ENCODE measurements at regions not wholly inside any gene's neighbourhood (a gene's known extent, or its start where the extent isn't known, plus 50 kb on each side); places are given as distances from the start of the nearest gene placed in this dataset.
"Not testable (repeated sequence)": the region's sequence is repeated elsewhere in the genome, so short reads cannot be mapped to it uniquely, and the experiment has no call there.

DNA sequence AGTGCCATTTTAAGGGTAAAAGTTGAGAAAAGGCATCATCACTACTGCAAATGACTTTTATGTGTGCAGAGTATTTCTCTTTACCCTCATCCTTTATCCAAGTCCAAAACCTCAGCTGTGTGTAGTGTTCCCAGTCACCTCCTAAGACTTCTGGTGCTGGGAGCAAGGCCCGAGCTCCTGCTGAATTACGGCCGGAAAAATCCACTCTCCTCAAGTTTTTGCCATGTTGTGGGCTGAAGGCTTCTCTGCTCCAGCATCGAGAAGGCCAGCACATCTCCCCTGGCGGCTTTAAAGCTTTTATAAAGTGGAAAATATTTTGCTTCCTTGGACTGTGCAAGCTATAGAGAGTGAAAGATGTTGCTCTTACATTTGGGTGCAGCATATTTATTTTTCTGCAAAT, 153.2 kb upstream of the THBS2 start:
- TF ChIP-seq, protein P1, sequence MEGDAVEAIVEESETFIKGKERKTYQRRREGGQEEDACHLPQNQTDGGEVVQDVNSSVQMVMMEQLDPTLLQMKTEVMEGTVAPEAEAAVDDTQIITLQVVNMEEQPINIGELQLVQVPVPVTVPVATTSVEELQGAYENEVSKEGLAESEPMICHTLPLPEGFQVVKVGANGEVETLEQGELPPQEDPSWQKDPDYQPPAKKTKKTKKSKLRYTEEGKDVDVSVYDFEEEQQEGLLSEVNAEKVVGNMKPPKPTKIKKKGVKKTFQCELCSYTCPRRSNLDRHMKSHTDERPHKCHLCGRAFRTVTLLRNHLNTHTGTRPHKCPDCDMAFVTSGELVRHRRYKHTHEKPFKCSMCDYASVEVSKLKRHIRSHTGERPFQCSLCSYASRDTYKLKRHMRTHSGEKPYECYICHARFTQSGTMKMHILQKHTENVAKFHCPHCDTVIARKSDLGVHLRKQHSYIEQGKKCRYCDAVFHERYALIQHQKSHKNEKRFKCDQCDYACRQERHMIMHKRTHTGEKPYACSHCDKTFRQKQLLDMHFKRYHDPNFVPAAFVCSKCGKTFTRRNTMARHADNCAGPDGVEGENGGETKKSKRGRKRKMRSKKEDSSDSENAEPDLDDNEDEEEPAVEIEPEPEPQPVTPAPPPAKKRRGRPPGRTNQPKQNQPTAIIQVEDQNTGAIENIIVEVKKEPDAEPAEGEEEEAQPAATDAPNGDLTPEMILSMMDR (IDR thresholded peaks at IDR 0.05; ENCODE audit: low read depth, low read length): no peak
- H3K4me3 ChIP-seq (ENCODE audit: low read depth, low read length): no peak overlapping the region

DNA sequence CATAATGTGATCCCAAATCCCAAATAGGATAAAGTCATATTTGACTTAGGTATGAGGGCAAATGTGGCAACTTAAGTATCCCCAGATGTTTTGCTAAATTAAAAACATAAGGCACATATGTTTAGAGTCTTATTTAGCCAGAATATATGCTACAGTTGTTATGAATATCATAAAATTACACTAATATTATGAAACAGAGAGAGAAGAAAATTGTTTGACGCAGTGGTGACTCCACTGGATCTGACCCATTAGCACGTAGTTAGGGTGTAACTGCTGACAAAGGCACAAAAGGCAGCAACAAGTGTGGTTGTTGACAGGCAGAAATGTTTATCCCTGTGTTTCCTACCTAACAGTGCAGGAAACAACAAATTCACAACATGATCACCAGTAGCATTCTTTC, 152.4 kb upstream of the THBS2 start:
- TF ChIP-seq, protein P1 (IDR thresholded peaks at IDR 0.05; ENCODE audit: low read depth, low read length): no peak
- H3K4me3 ChIP-seq (ENCODE audit: low read depth, low read length): no peak overlapping the region

DNA sequence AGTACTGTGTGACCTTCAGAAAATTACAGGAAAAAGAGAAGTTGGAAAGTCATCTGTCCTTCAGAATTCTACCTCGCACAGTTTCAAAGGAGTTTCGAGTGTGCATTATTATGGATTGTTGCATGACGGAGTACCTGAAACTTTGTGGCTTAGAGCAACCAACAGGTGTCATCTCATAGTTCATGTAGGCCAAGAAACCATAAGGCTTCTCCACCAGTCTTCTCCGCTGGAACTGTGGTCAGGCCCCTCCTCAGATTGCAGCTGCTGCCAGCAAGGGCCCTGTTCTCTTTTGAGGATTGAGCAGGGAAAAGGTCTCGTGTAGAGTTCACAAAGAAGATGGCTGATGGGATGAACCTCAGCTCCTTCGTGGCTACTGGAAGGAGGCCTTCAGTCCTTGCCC, 151.2 kb upstream of the THBS2 start:
- no peak overlapping the region for H3K4me3 ChIP-seq (ENCODE audit: low read depth, low read length)
- TF ChIP-seq, protein P1 (IDR thresholded peaks at IDR 0.05; ENCODE audit: low read depth, low read length): no peak

DNA sequence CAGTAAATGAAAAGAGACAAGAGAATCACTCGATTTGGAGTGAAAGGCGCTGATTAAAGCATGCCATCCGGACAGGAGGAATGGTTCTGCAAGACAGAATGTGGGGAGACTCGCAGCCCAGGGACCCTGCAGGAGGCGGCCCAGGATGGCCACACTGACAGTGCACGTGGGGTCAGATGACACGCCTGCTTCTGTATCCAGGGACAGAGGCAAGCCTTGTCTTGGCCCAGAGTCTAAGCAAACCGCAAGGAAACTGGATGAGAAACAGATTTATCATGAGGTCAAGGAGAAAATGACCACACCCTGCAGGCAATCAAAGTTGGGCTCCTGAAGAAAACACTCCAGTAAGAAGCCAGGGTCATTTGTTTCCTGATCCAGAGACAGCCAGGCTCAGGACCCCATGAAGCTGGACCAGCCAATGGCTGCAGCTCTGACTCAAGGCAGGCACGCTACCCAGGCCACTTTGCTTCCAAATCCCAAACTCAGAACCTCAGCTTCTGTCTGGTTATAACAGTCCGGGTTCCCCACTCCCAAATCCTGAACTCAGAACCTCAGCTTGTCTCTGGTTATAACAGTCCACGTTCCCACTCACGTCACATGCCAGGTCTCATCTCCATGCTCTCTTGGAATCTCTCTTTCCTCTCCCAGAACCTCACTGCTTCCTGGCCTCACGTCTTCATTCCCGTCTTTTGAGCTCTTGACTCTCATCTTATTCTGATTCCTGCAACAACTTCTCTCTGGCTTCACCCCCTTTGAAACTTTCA, 144.9 kb upstream of the THBS2 start:
- H3K4me3 ChIP-seq (ENCODE audit: low read depth, low read length): no peak overlapping the region
- TF ChIP-seq, protein P1 (IDR thresholded peaks at IDR 0.05; ENCODE audit: low read depth, low read length): no peak

DNA sequence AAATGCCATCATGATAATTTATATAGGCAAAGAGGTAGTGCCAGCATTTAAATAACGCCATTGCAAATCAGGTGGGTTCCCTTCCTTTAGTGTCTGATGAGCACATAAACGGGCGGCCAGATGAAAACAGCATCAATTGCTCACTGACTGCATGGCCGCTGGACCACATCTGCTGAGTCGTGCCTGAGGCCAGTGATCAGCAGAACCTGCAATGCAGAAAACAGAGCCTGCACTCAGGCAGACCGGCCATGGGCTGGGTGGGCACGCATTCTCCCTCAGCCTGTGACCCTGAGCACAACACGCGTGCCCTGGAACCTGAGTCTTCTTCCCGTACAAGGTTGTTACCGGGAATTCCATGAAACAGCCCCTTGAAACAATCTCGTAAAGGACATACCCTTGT, 144.0 kb upstream of the THBS2 start:
- H3K4me3 ChIP-seq (ENCODE audit: low read depth, low read length): no peak overlapping the region
- TF ChIP-seq, protein P1 (IDR thresholded peaks at IDR 0.05; ENCODE audit: low read depth, low read length): no peak

DNA sequence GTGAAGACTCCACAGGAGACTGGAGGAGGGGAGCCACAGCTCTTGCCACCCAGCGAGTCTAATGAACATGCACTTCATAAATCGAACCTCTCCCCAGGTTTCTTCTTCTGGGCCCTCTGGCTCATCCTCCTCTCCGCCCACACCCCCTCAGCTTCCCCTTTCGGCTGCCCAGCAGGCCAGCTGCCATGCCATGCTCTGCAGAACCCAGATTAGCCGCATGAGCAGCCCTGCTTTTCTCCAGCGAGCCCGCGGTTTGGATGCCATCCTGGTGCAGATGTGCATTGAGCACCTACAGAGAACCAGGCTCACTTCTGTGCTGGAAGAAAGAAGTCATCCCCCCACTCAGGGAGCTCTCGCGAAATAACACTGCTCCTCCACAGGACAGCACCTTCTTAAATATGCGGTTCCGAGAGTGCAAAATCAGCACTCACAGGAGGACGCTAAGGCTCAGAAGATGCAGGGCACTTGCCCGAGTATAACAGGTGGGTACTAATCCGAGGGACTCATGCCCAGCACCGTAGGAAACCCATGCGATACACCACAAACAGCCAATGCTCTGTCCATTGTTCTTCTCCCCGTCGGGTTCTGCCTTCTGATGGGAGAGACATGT, 143.0 kb upstream of the THBS2 start:
- TF ChIP-seq, protein P1 (IDR thresholded peaks at IDR 0.05; ENCODE audit: low read depth, low read length): no peak

DNA sequence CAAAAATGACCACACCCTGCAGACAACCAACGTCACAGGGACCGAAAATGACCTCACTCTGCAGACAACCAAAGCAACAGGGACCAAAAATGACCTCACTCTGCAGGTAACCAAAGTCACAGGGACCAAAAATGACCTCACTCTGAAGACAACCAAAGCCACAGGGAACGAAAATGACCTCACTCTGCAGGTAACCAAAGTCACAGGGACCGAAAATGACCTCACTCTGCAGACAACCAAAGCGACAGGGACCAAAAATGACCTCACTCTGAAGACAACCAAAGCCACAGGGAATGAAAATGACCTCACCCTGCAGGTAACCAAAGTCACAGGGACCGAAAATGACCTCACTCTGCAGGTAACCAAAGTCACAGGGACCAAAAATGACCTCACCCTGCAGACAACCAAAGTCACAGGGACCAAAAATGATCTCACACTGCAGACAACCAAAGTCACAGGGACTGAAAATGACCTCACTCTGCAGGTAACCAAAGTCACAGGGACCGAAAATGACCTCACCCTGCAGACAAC, 142.4 kb upstream of the THBS2 start:
- H3K4me3 ChIP-seq (ENCODE audit: low read depth, low read length): not testable (repeated sequence)

More for the DNA sequence above, 143.0 kb upstream of the THBS2 start:
- H3K4me3 ChIP-seq (ENCODE audit: low read depth, low read length): no peak overlapping the region
